Ovary (tissue), 7 donors: ENCODE measurements at regions not wholly inside any gene's neighbourhood (a gene's known extent, or its start where the extent isn't known, plus 50 kb on each side); places are given as distances from the start of the nearest gene placed in this dataset. TPM values are rescaled to one million over a fixed set of nuclear protein-coding genes. Genes with fewer than 3 reads are reported as not detected.

ENCODE experiments used
- DNase-seq, 5 donors: peaks; one replicate each; pipeline ENCODE4 v3.0.0-alpha.2; 2019 to 2020
- H3K27ac ChIP-seq, 2 donors: fragments of 200-600 bp; one replicate each; pipeline versions ENCODE4 v1.5.1 to v1.8.0; 2019 to 2022
- H3K27me3 ChIP-seq: fragments of 200-600 bp; one replicate; pipeline ENCODE4 v1.8.0; 2022
- H3K36me3 ChIP-seq: fragments of 200-600 bp; sonication (generic); one replicate; pipeline ENCODE4 v1.5.1; 2019
- H3K4me1 ChIP-seq: one replicate; pipeline ENCODE4 v1.8.1; 2013; ENCODE audit warnings: mild to moderate bottlenecking, moderate library complexity; ENCODE audit not compliant: insufficient read depth
- H3K4me3 ChIP-seq: fragments of 200-600 bp; sonication (generic); one replicate; pipeline ENCODE4 v1.5.1; 2017
- H3K9me3 ChIP-seq, 2 donors: fragments of 200-600 bp in 1 of 2; sonication (generic) in 1 of 2; one replicate each; pipeline versions ENCODE4 v1.5.1 to v1.8.1; 2013 to 2019; ENCODE audit warnings: mild to moderate bottlenecking in 1 of 2, moderate library complexity in 1 of 2
- CTCF ChIP-seq, 3 donors: fragments of 450-650 bp in 2 of 3; fragments of 200-600 bp in 1 of 3; IDR thresholded peaks; one replicate each; pipeline versions ENCODE4 v1.5.1 to v1.8.0; 2016 to 2022; ENCODE audit warnings: antibody characterized with exemption in 3 of 3, mild to moderate bottlenecking in 1 of 3
- EP300 ChIP-seq: sonication (generic); formaldehyde crosslinking; IDR thresholded peaks from one replicate; pipeline ENCODE4 v1.6.1; 2017; ENCODE audit warnings: antibody characterized with exemption
- POLR2A ChIP-seq: fragments of 450-650 bp; IDR thresholded peaks from one replicate; pipeline ENCODE4 v1.6.1; 2017; ENCODE audit warnings: antibody characterized with exemption, mild to moderate bottlenecking, moderate library complexity
- intact Hi-C, 4 donors: fragments of 100-400 bp; cut with DNase I; formaldehyde crosslinking; loops; one replicate each; pipeline versions ENCODE4 v1.11.0 to v1.15.1; 2022 to 2023
- small RNA-seq: library from RNA; depleted of rRNA; stranded (forward); fragments of <200 nt; gene quantifications from one replicate; pipeline ENCODE3, GENCODE V24; 2016
- donor health status: DM: no; HTN: no; CAD: no; lungs with moderate emphysema.
- donor health status: DM: no; HTN: no; CAD: no.
- donor health status: Bipolar disorder and iron deficiency.
- donor health status: DM: no; HTN: no; CAD: no.
- donor health status: DM: yes; HTN: yes; CAD: no.

- no peak for DNase-seq
- intact Hi-C loops, result no loop called here
- Histone ChIP-seq H3K36me3 (no peaks in the 10 kb centered on the region), H3K9me3 (no peaks in the 10 kb centered on the region), H3K4me1 (no peaks in the 10 kb centered on the region), H3K27me3 (no peaks in the 10 kb centered on the region), H3K4me3 (no peak overlapping the region), H3K27ac (no peak overlapping the region)
- TF ChIP-seq EP300 (no peak), POLR2A (no peak), CTCF (IDR thresholded peaks at IDR 0.05) (no peak)
These were observed 51.0 kb upstream of the FGF10 start for GRCh38 chr5:44440186-44440585.

Small RNA genes in the stretch of these regions (small RNA-seq; reads per million reads assigned to genes)
- gene RN7SL383P, result not detected
